TTC549 (cell line): ENCODE measurements at regions not wholly inside any gene's neighbourhood (a gene's known extent, or its start where the extent isn't known, plus 50 kb on each side); places are given as distances from the start of the nearest gene placed in this dataset.
"Not testable (repeated sequence)": the region's sequence is repeated elsewhere in the genome, so short reads cannot be mapped to it uniquely, and the experiment has no call there.

Experiments
- FAIRE-seq: peaks from 2 replicates; lab custom pipeline; 2012; peaks lifted over from hg19 to GRCh38; lab: Jason Lieb, UNC

DNA sequence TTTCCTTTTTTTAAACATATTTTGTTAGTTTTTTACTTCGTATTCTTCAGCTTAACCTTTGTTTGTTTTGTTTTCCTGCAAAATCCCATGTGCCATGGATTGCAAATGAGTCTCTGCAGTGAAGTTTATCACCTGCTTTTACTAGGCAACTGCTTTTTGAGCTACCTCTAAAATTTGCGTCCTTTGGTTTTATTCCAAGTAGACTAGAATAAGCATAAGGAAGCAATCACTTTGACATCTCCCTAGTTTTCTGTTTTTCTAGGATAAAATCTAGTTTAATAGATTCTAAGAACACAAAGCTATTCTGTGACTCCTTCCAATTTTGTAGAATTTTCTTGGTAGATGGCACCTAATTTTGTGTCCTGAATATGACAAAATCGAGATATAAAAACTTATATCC is 1059.2 kb downstream of the OTOL1 start:
- no peak for FAIRE-seq

DNA sequence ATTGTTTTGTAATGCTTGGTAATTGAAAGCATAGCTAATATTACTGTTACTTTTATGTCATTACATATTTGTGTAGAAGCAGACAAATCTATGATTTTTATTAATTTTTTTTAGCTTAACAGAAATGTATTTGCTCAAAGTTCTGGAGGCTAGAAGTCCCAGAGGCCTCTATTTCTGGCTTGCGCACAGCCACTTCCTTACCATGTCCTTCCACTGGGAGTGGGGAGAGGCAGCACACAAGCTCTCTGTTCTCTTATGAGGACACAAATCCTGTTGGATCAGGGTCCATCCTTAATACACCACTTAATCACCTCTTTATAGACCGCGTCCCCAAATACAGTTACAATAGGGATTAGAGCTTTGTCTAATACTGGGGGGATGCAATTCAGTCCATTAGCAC is 1061.4 kb downstream of the OTOL1 start:
- FAIRE-seq: no peak

DNA sequence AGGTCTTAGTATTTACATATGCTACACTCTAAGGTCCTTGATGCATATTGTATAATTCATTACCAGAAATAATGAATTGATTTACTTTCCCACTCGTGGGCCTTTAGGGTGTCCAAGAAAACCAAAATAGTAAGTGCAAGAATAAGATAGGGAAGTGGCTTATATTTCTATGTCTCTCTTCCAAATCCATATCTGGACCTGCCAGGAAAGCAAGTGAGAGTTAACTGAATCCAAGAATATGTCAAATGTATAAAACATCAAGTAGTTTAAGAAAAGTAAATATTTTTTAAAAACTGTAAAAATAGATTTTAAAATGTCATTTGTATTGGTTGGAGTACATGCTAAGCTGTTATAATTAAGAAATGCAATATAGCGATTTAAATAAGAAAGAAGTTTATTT is 1072.1 kb downstream of the OTOL1 start:
- FAIRE-seq: no peak

DNA sequence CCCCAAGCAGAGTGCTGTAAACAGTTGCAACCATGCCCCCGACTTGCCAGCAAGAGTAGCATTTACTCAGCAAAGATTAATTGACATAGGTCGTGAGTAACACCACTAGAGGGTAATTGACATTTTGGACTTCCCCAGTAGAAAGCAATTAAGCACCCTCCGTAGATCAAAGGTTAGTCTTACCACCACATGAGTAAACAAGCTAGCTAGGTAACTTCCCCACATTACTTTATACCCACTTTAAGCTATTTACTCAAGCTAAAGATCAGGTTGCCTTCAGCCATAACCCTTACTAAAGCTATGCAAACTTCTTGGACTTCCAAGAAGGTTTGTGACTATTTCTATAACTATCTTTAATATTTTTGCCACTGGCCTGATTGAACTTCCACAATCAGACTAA is 1072.7 kb downstream of the OTOL1 start:
- no peak for FAIRE-seq

DNA sequence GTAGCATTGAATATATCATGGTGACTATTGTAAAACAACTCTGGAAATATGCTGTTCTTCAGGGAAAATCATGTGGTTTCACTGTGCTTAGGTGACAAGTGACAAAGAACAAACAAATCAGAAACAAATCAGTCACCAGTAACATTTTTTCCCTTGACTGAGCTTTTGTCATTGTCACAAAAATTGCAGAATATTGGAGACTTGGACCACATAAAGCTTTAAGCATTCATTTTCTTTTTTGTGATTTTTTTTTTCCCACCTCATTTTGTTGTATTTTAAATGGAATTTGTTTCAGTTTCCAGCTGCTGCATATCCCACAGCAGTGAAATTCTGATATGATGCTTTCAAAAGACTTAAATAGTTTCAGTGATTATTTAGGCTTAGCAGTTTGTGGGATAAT is 1088.4 kb downstream of the OTOL1 start:
- FAIRE-seq: no peak

DNA sequence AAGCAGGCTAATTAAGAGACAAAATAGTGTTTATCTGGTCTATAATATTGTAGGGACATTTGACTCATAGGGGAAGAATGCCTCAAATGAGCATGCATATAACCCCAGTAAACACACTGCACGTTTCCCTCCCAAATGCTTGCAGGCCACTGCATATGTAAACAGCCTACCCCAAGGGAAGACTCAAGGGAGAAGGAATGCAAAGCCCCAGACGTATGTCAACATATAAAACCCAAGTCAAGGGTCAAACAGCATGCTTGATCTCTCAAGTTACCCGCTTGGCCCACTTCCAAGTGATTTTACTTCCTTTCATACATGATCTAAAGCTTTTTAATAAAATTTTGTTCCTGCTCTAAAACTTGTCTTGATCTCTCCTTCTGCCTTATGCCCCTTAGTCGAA is 1090.0 kb downstream of the OTOL1 start:
- no peak for FAIRE-seq

DNA sequence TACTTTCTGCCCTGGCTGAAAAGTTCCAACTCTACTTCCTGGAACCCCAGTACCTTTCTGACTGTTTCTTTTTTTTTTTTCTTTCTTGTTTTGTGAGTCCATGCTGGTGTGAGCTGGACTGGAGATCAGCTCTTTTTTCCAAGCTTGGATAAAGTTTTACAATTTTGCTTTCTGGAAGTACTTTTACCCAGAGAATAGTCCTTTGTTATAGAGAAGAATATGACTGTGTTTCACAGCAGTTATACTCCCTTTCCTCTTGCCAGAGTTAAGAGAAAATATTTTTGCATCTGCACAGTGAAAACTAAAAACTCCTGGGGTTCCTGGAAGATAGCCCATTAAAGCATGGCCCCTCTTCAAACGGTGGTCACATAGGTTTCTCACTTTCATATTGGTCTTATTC is 1100.6 kb downstream of the OTOL1 start:
- FAIRE-seq: no peak

DNA sequence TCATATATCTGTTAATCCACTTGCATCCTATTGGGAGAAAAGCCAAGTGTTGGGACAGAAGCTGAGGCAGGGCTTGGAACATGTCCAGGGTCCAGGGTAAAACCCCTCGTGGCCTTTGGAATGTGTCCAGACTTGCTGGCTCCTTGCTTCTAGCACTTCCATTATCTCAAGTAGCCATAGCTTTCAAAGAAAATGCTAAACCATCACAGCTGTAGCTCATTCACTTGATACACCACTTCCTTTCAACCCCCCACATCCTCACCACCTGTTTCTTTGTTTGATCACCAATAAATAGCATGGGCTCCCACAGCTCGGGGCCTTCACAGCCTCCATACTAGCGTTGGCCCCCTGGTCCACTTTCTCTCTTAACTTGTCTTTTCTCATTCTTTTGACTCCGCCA is 1101.9 kb downstream of the OTOL1 start:
- not testable (repeated sequence) for FAIRE-seq

DNA sequence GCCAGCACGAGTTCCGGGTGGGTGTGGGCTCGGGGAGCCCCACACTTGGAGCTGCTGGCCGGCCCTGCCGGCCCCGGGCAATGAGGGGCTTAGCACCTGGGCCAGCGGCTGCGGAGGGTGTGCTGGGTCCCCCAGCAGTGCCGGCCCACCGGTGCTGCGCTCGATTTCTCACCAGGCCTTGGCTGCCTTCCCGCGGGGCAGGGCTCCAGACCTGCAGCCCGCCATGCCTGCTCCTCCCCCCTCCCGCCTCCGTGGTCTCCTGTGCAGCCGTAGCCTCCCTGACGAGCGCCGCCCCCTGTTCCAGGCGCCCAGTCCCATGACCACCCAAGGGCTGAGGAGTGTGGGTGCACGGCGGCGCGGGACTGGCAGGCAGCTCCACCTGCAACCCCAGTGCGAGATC is 1103.1 kb downstream of the OTOL1 start:
- not testable (repeated sequence) for FAIRE-seq

DNA sequence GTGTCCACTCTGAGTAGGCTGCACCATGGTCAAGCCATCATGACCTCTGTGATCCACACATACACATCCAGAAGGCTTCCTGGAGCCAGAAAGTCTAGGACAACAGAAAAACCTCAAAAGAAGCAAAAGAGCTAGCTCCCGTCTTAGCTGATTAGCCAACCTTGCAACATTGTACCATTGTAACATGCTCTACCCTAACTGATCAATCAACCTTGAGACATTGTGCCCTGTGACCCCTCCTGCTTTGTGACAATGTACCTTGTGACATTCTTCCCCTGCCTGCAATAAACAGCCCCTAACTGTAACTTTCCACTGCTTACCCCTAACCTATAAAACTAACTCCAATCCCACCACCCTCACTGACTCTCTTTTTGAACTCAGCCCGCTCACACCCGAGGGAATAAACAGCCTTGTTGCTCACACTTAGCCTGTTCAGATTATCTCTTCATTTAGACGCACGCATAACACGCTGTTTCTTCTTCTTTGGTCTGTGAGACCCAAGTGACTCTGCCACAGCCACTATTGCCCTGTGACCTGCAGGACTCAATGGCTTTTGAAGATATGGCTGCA is 1104.6 kb downstream of the OTOL1 start:
- no peak for FAIRE-seq

DNA sequence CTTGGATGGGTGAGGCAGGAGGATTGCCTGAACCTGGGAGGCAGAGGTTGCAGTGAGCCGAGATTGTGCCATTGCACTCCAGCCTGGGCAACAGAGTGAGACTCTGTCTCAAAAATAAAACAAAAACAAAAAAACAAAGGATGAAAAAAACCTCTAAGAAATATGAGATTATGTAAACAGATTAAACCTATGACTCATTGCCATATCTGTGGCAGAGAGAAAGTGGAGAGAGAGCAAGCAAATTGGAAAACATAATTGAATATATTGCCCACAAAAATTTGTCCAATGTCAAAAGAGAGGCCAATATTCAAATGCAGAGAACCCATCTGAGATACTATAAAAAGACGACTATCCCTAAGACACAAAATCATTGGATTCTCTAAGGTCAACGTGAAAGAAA is 1106.0 kb downstream of the OTOL1 start:
- FAIRE-seq: no peak

DNA sequence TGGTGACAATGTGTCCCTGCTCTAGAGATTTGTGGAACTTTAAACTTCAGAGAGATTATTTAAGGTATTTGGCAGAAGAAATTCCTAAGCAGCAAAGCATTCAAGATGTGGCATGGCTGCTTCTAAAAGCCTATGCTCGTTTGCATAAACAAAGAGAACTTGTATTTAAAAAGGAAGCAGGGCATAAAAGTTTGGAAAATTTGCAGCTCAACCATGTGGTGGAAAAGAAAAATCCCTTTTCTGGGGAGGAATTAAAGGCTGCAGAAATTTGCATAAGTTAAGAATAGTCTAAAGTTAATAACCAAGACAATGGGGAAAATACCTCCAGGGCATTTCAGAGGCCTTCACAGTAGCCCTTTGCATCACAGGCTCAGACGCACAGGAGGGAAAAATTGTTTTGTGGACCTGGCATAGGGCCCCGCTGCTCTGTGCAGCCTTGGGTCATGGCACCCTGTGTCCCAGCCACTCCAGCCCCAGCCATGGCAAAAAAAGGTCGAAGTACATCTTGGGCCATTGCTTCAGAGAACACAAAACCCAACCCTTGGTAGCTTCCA is 1109.1 kb downstream of the OTOL1 start:
- FAIRE-seq: no peak

DNA sequence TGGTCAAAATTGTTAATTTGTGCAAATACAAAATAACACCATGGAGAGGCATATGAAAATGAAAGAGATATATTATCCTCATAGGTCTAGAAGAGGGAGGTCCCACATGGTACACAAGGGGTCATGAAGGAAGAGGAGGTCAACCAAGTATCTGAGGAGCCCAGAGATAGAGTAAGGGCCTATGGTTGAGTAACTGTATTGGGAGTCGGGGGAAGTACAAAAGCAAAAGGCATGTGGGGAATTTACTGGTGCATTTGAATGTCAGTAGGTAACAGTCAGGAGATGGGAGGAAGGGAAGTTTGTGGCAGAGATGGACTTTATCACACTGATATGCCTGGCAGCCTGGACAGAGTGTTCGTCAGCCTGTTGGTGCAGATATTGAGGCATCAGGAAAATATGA is 1113.7 kb downstream of the OTOL1 start:
- FAIRE-seq: no peak

DNA sequence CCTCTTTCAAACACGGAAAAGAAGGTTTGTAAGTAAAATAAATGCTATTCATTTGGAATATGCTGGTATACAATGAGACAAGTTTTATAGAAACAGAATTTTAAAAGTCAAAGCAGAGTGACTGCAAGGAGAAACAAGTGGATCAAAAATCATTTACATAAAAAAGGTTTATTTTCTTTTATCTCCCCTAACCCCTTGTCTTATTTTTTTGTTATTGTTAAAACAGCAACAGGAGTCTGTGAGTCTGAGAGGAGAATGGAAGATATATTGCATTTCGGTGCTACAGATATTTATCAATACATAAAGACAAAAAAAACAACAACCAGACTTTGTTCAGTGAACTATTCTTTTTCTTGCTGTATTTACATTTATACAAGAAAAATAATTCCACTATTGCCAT is 1116.4 kb downstream of the OTOL1 start:
- FAIRE-seq: no peak

DNA sequence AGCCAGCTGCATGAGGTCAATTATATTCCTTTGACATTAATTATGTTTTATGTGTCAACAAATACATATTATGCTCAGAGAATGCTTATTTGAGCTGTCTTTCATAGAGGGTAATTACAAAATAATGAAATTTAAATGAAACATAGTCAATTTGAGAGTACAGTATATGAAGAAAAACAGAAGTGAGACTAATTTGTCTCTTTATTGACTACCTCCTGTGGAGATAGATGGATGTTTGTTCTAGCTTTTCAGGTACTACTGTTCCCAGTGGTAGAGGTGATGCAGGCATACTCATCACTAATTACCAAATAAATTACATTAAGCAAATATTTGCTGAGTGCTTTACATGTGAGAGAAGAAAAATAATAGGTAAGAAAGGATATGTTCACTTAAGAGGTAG is 1129.6 kb downstream of the OTOL1 start:
- FAIRE-seq: no peak

DNA sequence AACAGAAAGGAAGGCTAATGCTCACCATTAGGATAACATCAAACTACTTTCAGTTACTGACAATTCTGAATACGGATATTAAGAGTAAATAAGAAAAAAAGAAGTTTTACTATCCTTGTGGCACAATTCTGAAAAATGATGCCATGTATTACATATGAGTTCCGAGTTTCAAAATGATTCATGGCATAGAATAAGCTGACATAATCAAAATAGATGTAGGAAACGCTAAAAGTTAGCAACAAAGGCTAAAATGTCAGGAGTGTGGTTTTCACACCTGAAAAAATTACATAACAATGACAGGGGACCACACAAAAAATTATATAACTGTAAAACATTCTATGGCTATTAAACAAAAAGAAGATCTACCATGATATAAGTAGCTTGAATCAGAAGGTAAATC is 1131.9 kb downstream of the OTOL1 start:
- no peak for FAIRE-seq

DNA sequence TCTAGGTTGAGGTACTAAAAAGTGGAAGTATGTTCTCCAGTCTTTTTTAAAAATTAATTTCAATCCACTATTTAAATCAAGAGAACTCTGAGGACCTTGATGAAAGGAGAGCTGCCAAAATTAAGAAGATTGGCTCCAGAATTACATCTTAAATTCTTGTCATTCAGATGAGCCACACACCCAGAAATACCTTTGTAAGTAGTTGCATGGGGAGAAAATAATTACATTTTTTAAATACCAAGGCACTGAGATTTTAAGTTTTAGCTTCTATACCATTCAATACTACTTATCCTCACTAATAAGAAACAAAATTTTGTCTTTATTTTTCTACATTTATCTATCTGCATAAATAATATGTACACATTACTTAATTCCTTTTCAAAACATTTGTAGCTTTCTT is 1132.8 kb downstream of the OTOL1 start:
- no peak for FAIRE-seq

DNA sequence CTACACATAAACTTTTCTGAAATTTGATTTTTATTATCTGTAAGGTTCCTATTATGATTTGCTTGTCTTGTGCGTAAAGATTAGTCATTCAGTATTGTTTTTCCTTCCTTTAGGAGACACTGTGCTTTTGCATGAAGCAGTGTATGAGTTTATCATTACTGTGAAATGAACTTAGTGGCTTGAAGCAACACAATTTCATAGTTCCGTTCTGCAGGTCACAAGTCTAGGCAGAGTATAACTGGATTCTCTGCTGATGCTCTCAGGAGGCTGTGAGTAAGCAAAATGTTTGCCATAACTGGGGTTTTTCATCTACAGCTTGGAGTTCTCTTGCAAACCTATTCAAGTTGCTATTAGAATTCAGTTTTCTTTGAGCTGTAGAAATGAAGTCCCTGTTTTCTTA is 1136.1 kb downstream of the OTOL1 start:
- FAIRE-seq: no peak

DNA sequence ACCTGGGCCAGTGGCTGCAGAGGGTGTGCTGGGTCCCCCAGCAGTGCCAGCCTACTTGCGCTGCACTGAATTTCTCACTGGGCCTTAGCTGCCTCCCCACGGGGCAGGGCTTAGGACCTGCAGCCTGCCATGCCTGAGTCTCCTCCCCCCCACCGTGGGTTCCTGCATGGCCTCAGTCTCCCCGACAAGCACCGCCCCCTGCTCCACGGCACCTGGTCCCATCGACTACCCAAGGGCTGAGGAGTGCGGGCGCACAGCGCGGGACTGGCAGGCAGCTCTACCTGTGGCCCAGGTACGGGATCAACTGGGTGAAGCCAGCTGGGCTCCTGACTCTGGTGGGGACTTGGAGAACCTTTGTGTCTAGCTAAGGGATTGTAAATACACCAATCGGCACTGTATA is 1143.6 kb downstream of the OTOL1 start:
- FAIRE-seq: not testable (repeated sequence)

DNA sequence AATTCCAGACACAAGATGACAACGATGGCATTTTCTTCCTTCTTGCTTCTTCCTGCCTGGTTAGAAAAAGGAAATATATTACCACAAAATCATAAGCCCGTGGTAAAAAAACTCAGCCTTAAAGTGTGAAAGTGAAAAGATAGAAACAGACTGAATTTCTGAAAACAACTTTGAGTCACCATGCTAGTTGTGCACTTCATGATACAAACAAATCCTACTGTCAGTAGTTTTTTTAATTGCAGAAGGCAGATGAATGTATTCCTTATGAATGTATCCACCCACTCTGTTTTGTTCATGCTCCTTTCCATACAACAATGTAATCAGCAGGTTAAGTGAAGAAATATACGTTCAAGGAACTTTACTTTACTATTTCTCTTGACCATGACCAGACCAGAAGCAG is 1144.7 kb downstream of the OTOL1 start:
- FAIRE-seq: no peak

DNA sequence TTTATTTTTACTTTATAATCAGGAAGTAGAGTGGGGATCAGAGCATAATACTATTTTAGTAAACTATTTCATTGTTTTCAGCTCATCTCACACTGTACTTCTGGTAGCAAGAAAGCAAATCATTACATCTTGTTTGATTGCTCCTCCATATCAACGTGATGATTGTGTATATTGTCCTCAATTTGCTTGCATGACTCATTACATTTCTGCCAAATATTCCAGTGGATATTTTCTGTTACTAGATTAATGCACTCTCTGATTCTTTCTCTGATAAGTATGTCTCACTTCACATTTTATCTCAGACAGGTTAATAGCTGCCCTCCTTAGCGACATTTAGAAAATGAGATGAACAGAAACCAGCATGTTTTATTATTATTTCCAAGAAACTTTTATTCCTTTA is 1145.3 kb downstream of the OTOL1 start:
- no peak for FAIRE-seq

DNA sequence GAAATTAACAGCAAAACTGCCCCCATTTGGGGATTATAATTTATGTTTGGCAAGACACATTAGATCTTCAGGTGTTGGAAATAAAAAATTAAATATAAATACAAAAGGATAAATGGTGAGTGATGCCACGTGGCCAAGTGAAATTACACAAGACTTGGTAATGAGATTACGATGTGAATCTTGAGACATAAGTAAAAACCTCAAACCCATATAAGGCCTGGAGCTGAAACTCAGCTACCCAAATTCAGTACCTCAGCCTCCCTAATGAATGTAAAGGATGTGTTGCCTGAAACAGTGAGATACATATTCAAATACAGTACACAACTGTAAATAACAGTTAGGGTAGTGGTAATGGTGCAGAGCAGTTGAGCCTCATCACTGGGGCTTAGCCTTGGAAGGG is 1146.6 kb downstream of the OTOL1 start:
- FAIRE-seq: no peak

DNA sequence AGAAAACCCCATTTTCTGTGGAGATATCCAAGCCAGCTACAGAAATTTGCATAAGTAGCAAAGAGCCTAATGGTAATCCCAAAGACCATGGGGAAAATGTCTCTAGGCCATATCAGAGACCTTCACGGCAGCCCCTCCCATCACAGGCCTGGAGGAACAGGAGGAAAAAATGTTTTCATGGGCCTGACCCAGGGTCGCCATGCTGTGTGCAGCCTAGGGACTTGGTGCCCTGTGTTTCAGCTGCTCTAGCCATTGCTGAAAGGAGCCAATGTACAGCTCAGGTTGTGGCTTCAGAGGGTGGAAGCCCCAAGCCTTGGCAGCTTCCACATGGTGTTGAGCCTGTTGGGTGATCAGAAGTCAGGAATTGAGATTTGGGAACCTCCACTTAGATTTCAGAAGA is 1150.7 kb downstream of the OTOL1 start:
- FAIRE-seq: no peak

DNA sequence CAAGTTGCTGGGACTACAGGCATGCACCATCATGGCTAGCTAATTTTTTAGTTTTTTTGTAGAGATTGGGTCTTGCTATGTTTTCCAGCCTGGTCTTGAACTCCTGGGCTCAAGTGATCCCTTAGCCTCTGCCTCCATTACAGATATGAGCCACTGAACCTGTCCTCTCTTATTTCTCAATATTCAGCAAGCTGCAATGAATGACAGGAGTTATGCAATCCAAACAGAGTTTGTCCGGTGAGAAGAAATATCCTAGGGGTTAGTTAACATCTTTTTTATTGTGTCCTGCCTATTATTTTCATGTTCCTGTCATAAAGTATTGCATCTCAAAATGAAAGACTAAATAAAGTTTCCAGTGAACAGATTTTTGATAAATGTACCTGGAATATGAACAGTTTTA is 1161.4 kb downstream of the OTOL1 start:
- FAIRE-seq: no peak
